GM19328 (cell line): ENCODE measurements at regions not wholly inside any gene's neighbourhood (a gene's known extent, or its start where the extent isn't known, plus 50 kb on each side); places are given as distances from the start of the nearest gene placed in this dataset.

Experiments
- ATAC-seq: cut with Tn5 transposase; IDR thresholded peaks from one replicate; pipeline ENCODE4 v1.9.1; 2021; ENCODE audit warnings: mild to moderate bottlenecking, moderate library complexity; ENCODE audit not compliant: unreplicated experiment

- no peak for ATAC-seq
These were observed 334.0 kb upstream of the CHD6 start for GRCh38 chr20:41952166-41952565.

- ATAC-seq = no peak
These were observed 333.4 kb upstream of the CHD6 start for GRCh38 chr20:41951615-41952014.

- no peak for ATAC-seq
These were observed 321.5 kb upstream of the CHD6 start for GRCh38 chr20:41939659-41940058.

- no peak for ATAC-seq
These were observed 320.2 kb upstream of the CHD6 start for GRCh38 chr20:41938353-41938752.

- no peak for ATAC-seq
These were observed 317.1 kb upstream of the CHD6 start for GRCh38 chr20:41935259-41935791.

GRCh38 chr20:41932431-41932830 is 314.3 kb upstream of the CHD6 start:
- no peak for ATAC-seq

GRCh38 chr20:41927655-41928054 is 309.5 kb upstream of the CHD6 start:
- ATAC-seq = no peak

- ATAC-seq = no peak
These were observed 309.0 kb upstream of the CHD6 start for GRCh38 chr20:41927189-41927588.

- no peak for ATAC-seq
These were observed 307.3 kb upstream of the CHD6 start for GRCh38 chr20:41925476-41925875.

GRCh38 chr20:41923624-41924023 is 305.4 kb upstream of the CHD6 start:
- no peak for ATAC-seq

GRCh38 chr20:41913146-41913545 is 295.0 kb upstream of the CHD6 start:
- no peak for ATAC-seq

- ATAC-seq = no peak
These were observed 292.4 kb upstream of the CHD6 start for GRCh38 chr20:41910558-41910957.

- no peak for ATAC-seq
These were observed 287.0 kb upstream of the CHD6 start for GRCh38 chr20:41905199-41905598.

- no peak for ATAC-seq
These were observed 285.4 kb upstream of the CHD6 start for GRCh38 chr20:41903586-41903985.

- no peak for ATAC-seq
These were observed 284.2 kb upstream of the CHD6 start for GRCh38 chr20:41902346-41902745.

- ATAC-seq = no peak
These were observed 282.1 kb upstream of the CHD6 start for GRCh38 chr20:41900201-41900691.

GRCh38 chr20:41897708-41898107 is 279.5 kb upstream of the CHD6 start:
- no peak for ATAC-seq

GRCh38 chr20:41895241-41896032 is 277.3 kb upstream of the CHD6 start:
- ATAC-seq = no peak

- no peak for ATAC-seq
These were observed 276.2 kb upstream of the CHD6 start for GRCh38 chr20:41894255-41894963.

GRCh38 chr20:41892031-41892430 is 273.9 kb upstream of the CHD6 start:
- no peak for ATAC-seq

- no peak for ATAC-seq
These were observed 271.7 kb upstream of the CHD6 start for GRCh38 chr20:41889844-41890224.
